Left cardiac atrium (tissue), 4 donors: ENCODE measurements at regions not wholly inside any gene's neighbourhood (a gene's known extent, or its start where the extent isn't known, plus 50 kb on each side); places are given as distances from the start of the nearest gene placed in this dataset.

Source experiments
- ATAC-seq, 2 donors: fragments of 200-7000 bp; cut with Tn5 transposase; one replicate each; pipeline ENCODE4 v1.9.1; 2020; ENCODE audit warnings: mild to moderate bottlenecking in 2 of 2, moderate library complexity in 2 of 2
- DNase-seq: peaks from one replicate; pipeline ENCODE4 v3.0.0-alpha.2; 2020
- intact Hi-C, 2 donors: fragments of 100-400 bp; cut with DNase I; formaldehyde crosslinking; loops; one replicate each; pipeline versions ENCODE4 v1.14.1 to v1.15.1; 2022 to 2023
- donor health status: DM: no; HTN: yes; CAD: no.
- donor health status: DM: no; HTN: yes; CAD: no; lungs with severe emphysema.
- donor health status: DM: yes; HTN: yes; CAD: no.
- donor health status: Dilated cardiomyopathy.

- ATAC-seq (no peak), DNase-seq (no peak)
- intact Hi-C loops = no loop called here
These were observed 647.8 kb upstream of the SLC39A10 start for GRCh38 chr2:195009202-195009601.

GRCh38 chr2:195006856-195007255 is 650.2 kb upstream of the SLC39A10 start:
- intact Hi-C loops = no loop called here
- ATAC-seq = no peak
- no peak for DNase-seq

- intact Hi-C loops = no loop called here
- no peak for ATAC-seq
- no peak for DNase-seq
These were observed 653.0 kb upstream of the SLC39A10 start for GRCh38 chr2:195003881-195004471.

GRCh38 chr2:195001924-195002323 is 655.1 kb upstream of the SLC39A10 start:
- ATAC-seq = no peak
- DNase-seq = no peak
- intact Hi-C loops = no loop called here

GRCh38 chr2:194999771-195000170 is 657.3 kb upstream of the SLC39A10 start:
- DNase-seq (no peak), ATAC-seq (no peak)
- intact Hi-C loops = no loop called here

- intact Hi-C loops = no loop called here
- ATAC-seq (no peak), DNase-seq (no peak)
These were observed 664.4 kb upstream of the SLC39A10 start for GRCh38 chr2:194992648-194993047.

GRCh38 chr2:194985258-194985657 is 671.8 kb upstream of the SLC39A10 start:
- DNase-seq (no peak), ATAC-seq (no peak)
- intact Hi-C loops = no loop called here

GRCh38 chr2:194962254-194962653 is 694.8 kb upstream of the SLC39A10 start:
- ATAC-seq (no peak), DNase-seq (no peak)
- intact Hi-C loops = no loop called here

GRCh38 chr2:194954218-194954617 is 702.8 kb upstream of the SLC39A10 start:
- intact Hi-C loops = no loop called here
- ATAC-seq (no peak), DNase-seq (no peak)

- intact Hi-C loops = no loop called here
- ATAC-seq (no peak), DNase-seq (no peak)
These were observed 710.2 kb upstream of the SLC39A10 start for GRCh38 chr2:194946826-194947225.

- no peak for ATAC-seq
- no peak for DNase-seq
- intact Hi-C loops = no loop called here
These were observed 719.0 kb upstream of the SLC39A10 start for GRCh38 chr2:194938066-194938465.

- intact Hi-C loops = no loop called here
- DNase-seq = no peak
- ATAC-seq = no peak
These were observed 729.5 kb upstream of the SLC39A10 start for GRCh38 chr2:194927489-194927888.

GRCh38 chr2:194926873-194927272 is 730.2 kb upstream of the SLC39A10 start:
- DNase-seq (no peak), ATAC-seq (no peak)
- intact Hi-C loops = no loop called here

GRCh38 chr2:194925742-194926141 is 731.3 kb upstream of the SLC39A10 start:
- intact Hi-C loops = no loop called here
- ATAC-seq (no peak), DNase-seq (no peak)

- DNase-seq (no peak), ATAC-seq (no peak)
These were observed 739.5 kb upstream of the SLC39A10 start for GRCh38 chr2:194917519-194917918.

GRCh38 chr2:194915485-194915884 is 741.5 kb upstream of the SLC39A10 start:
- ATAC-seq (no peak), DNase-seq (no peak)
- intact Hi-C loops = no loop called here

More at GRCh38 chr2:194917519-194917918, 739.5 kb upstream of the SLC39A10 start:
- intact Hi-C loops = no loop called here

- DNase-seq (no peak), ATAC-seq (no peak)
- intact Hi-C loops = no loop called here
These were observed 749.5 kb upstream of the SLC39A10 start for GRCh38 chr2:194907569-194907968.

GRCh38 chr2:194896871-194897270 is 760.2 kb upstream of the SLC39A10 start:
- intact Hi-C loops = no loop called here
- ATAC-seq = no peak
- no peak for DNase-seq

GRCh38 chr2:194883711-194884110 is 773.3 kb upstream of the SLC39A10 start:
- DNase-seq (no peak), ATAC-seq (no peak)
- intact Hi-C loops = no loop called here

- intact Hi-C loops = no loop called here
- ATAC-seq (no peak), DNase-seq (no peak)
These were observed 786.0 kb upstream of the SLC39A10 start for GRCh38 chr2:194870974-194871535.

- no peak for DNase-seq
- ATAC-seq = no peak
- intact Hi-C loops = no loop called here
These were observed 789.7 kb upstream of the SLC39A10 start for GRCh38 chr2:194867328-194867727.

- ATAC-seq (no peak), DNase-seq (no peak)
- intact Hi-C loops = no loop called here
These were observed 802.1 kb upstream of the SLC39A10 start for GRCh38 chr2:194854941-194855340.
